HAP-1 (cell line): ENCODE measurements at regions not wholly inside any gene's neighbourhood (a gene's known extent, or its start where the extent isn't known, plus 50 kb on each side); places are given as distances from the start of the nearest gene placed in this dataset.
"Not testable (repeated sequence)": the region's sequence is repeated elsewhere in the genome, so short reads cannot be mapped to it uniquely, and the experiment has no call there.

Experiments used
- DNase-seq, 2 experiments: peaks; one replicate each; pipeline ENCODE4 v3.0.0-alpha.2; 2016 to 2020; ENCODE audit warnings: low spot score in 2 of 2
- H3K27me3 ChIP-seq: fragments of 250-450 bp; sonication (Bioruptor Pico); 2 replicates; pipeline ENCODE4 v1.5.1; 2020; ENCODE audit warnings: low read depth, mild to moderate bottlenecking, moderate library complexity
- H3K36me3 ChIP-seq: fragments of 250-450 bp; sonication (Bioruptor Pico); replicated peaks from 2 replicates; pipeline ENCODE4 v1.5.1; 2020; ENCODE audit warnings: mild to moderate bottlenecking
- H3K4me1 ChIP-seq: fragments of 250-450 bp; sonication (Bioruptor Pico); 2 replicates; pipeline ENCODE4 v1.5.1; 2020; ENCODE audit warnings: mild to moderate bottlenecking
- H3K4me3 ChIP-seq: fragments of 250-450 bp; sonication (Bioruptor Pico); 2 replicates; pipeline ENCODE4 v1.5.1; 2020; ENCODE audit warnings: mild to moderate bottlenecking, moderate library complexity
- H3K9me3 ChIP-seq: fragments of 250-450 bp; sonication (Bioruptor Pico); 2 replicates; pipeline ENCODE4 v1.5.1; 2020; ENCODE audit warnings: mild to moderate bottlenecking, moderate library complexity
- in situ Hi-C: fragments of 300-500 bp; cut with MboI; formaldehyde crosslinking; loops from 3 replicates; pipeline ENCODE4 v1.14.3; 2020; ENCODE audit warnings: low sequenced_read_pairs, inconsistent platforms, mixed read lengths

- no peak overlapping the region for H3K4me3 ChIP-seq
- no peaks in the 10 kb centered on the region for H3K9me3 ChIP-seq
- no peak for DNase-seq
- H3K4me1 ChIP-seq, result no peaks in the 10 kb centered on the region
- in situ Hi-C loops, result no loop called here
- H3K36me3 ChIP-seq, result no peaks in the 10 kb centered on the region
- no peaks in the 10 kb centered on the region for H3K27me3 ChIP-seq
These were observed 634.5 kb downstream of the QKI start for GRCh38 chr6:164048840-164049516.

- no peaks in the 10 kb centered on the region for H3K27me3 ChIP-seq
- H3K4me3 ChIP-seq, result no peak overlapping the region
- H3K36me3 ChIP-seq, result no peaks in the 10 kb centered on the region
- no peaks in the 10 kb centered on the region for H3K4me1 ChIP-seq
- no peaks in the 10 kb centered on the region for H3K9me3 ChIP-seq
- no peak for DNase-seq
- in situ Hi-C loops, result no loop called here
These were observed 630.6 kb downstream of the QKI start for GRCh38 chr6:164045082-164045481.

- H3K27me3 ChIP-seq, DNase-seq, H3K9me3 ChIP-seq, H3K36me3 ChIP-seq, H3K4me1 ChIP-seq, H3K4me3 ChIP-seq, in situ Hi-C loops: not testable (repeated sequence)
These were observed 629.1 kb downstream of the QKI start for GRCh38 chr6:164043656-164044055.

- H3K36me3 ChIP-seq, result no peaks in the 10 kb centered on the region
- in situ Hi-C loops, result no loop called here
- no peak for DNase-seq
- no peaks in the 10 kb centered on the region for H3K4me1 ChIP-seq
- no peaks in the 10 kb centered on the region for H3K27me3 ChIP-seq
- no peak overlapping the region for H3K4me3 ChIP-seq
- no peaks in the 10 kb centered on the region for H3K9me3 ChIP-seq
These were observed 627.7 kb downstream of the QKI start for GRCh38 chr6:164042212-164042611.

GRCh38 chr6:164040994-164041393, 626.5 kb downstream of the QKI start:
- Histone ChIP-seq H3K4me3 (no peak overlapping the region), H3K9me3 (no peaks in the 10 kb centered on the region), H3K27me3 (no peaks in the 10 kb centered on the region), H3K4me1 (no peaks in the 10 kb centered on the region), H3K36me3 (no peaks in the 10 kb centered on the region)
- in situ Hi-C loops, result no loop called here
- DNase-seq, result no peak

GRCh38 chr6:164039954-164040375, 625.4 kb downstream of the QKI start:
- Histone ChIP-seq H3K4me1 (no peaks in the 10 kb centered on the region), H3K36me3 (no peaks in the 10 kb centered on the region), H3K9me3 (no peaks in the 10 kb centered on the region), H3K4me3 (no peak overlapping the region), H3K27me3 (no peaks in the 10 kb centered on the region)
- in situ Hi-C loops, result no loop called here
- no peak for DNase-seq

- Histone ChIP-seq H3K9me3 (no peaks in the 10 kb centered on the region), H3K4me3 (no peak overlapping the region), H3K27me3 (no peaks in the 10 kb centered on the region), H3K4me1 (no peaks in the 10 kb centered on the region), H3K36me3 (no peaks in the 10 kb centered on the region)
- in situ Hi-C loops, result no loop called here
- no peak for DNase-seq
These were observed 622.8 kb downstream of the QKI start for GRCh38 chr6:164037171-164037870.

GRCh38 chr6:164035900-164036485, 621.5 kb downstream of the QKI start:
- H3K4me3 ChIP-seq, result no peak overlapping the region
- no peaks in the 10 kb centered on the region for H3K27me3 ChIP-seq
- in situ Hi-C loops, result no loop called here
- no peaks in the 10 kb centered on the region for H3K36me3 ChIP-seq
- no peaks in the 10 kb centered on the region for H3K9me3 ChIP-seq
- H3K4me1 ChIP-seq, result no peaks in the 10 kb centered on the region
- DNase-seq, result no peak

- in situ Hi-C loops, result no loop called here
These were observed 620.2 kb downstream of the QKI start for GRCh38 chr6:164034602-164035140.

GRCh38 chr6:164025180-164025579, 610.7 kb downstream of the QKI start:
- Histone ChIP-seq H3K27me3 (no peaks in the 10 kb centered on the region), H3K4me1 (no peaks in the 10 kb centered on the region), H3K4me3 (no peak overlapping the region), H3K9me3 (no peaks in the 10 kb centered on the region), H3K36me3 (no peaks in the 10 kb centered on the region)
- no peak for DNase-seq
- in situ Hi-C loops, result no loop called here

More at GRCh38 chr6:164034602-164035140, 620.2 kb downstream of the QKI start:
- Histone ChIP-seq H3K9me3 (no peaks in the 10 kb centered on the region), H3K4me1 (no peaks in the 10 kb centered on the region), H3K4me3 (no peak overlapping the region), H3K27me3 (no peaks in the 10 kb centered on the region), H3K36me3 (no peaks in the 10 kb centered on the region)
- DNase-seq, result no peak

GRCh38 chr6:164023535-164023934, 609.0 kb downstream of the QKI start:
- Histone ChIP-seq H3K4me3 (no peak overlapping the region), H3K27me3 (no peaks in the 10 kb centered on the region), H3K9me3 (no peaks in the 10 kb centered on the region), H3K36me3 (no peaks in the 10 kb centered on the region), H3K4me1 (no peaks in the 10 kb centered on the region)
- in situ Hi-C loops, result no loop called here
- no peak for DNase-seq

GRCh38 chr6:164022632-164023031, 608.1 kb downstream of the QKI start:
- DNase-seq, result no peak
- in situ Hi-C loops, result no loop called here
- no peaks in the 10 kb centered on the region for H3K36me3 ChIP-seq
- H3K4me1 ChIP-seq, result no peaks in the 10 kb centered on the region
- no peaks in the 10 kb centered on the region for H3K27me3 ChIP-seq
- H3K9me3 ChIP-seq, result no peaks in the 10 kb centered on the region
- no peak overlapping the region for H3K4me3 ChIP-seq

- Histone ChIP-seq H3K4me3 (no peak overlapping the region), H3K36me3 (no peaks in the 10 kb centered on the region), H3K9me3 (no peaks in the 10 kb centered on the region), H3K27me3 (no peaks in the 10 kb centered on the region), H3K4me1 (no peaks in the 10 kb centered on the region)
- in situ Hi-C loops, result no loop called here
- no peak for DNase-seq
These were observed 607.2 kb downstream of the QKI start for GRCh38 chr6:164021589-164022250.

GRCh38 chr6:164020142-164020541, 605.6 kb downstream of the QKI start:
- Histone ChIP-seq H3K9me3 (no peaks in the 10 kb centered on the region), H3K27me3 (no peaks in the 10 kb centered on the region), H3K4me1 (no peaks in the 10 kb centered on the region), H3K4me3 (no peak overlapping the region), H3K36me3 (no peaks in the 10 kb centered on the region)
- no peak for DNase-seq
- in situ Hi-C loops, result no loop called here
